ENCODE measurements at regions not wholly inside any gene's neighbourhood (a gene's known extent, or its start where the extent isn't known, plus 50 kb on each side); places are given as distances from the start of the nearest gene placed in this dataset.

DNA sequence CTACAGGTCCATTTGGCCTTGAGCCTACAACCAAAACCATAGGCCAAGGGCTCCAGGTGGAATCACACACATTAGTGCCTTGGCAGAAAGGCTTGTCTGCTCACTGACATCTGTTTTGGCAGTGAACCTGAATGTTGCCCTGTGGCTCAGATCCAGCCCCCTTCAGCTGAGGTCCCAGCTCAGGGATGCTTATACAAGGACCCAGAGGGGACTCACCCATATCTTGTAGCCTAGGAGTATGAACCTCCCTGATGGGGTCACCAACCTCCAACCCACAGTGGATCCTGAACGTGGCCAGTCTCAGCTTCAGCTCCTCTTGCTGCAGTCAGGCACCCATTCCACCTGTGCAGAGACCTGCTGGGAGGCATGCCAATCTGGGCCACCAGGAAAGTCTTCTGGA is 50.8 kb upstream of the HMX1 start:
- no peak for DNase-seq (ENCODE audit: low read depth in 3 of 3, low spot score in 1 of 3)

DNA sequence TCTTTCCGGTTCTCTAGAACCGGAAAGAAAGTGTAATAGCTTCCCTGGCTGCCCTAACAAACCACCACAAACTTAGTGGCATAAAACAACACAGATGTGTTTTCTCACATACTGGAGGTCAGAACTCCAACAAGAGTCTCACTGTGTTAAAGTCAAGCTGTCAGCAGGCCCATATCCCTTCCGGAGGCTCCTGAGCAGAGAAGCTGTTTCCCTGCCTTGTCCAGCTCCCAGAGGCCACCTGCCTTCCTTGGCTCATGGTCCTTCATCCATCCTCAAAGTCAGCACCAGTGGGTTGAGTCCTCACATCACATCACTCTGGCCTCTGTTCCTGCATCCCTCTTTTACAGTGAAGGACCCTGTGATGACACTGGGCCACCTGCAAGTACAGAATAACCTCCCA is 49.8 kb upstream of the HMX1 start:
- DNase-seq (ENCODE audit: low read depth in 3 of 3, low spot score in 1 of 3): no peak
